Testis (tissue), 2 donors: ENCODE measurements at regions not wholly inside any gene's neighbourhood (a gene's known extent, or its start where the extent isn't known, plus 50 kb on each side); places are given as distances from the start of the nearest gene placed in this dataset.

Source experiments
- POLR2A ChIP-seq: fragments of 450-650 bp; IDR thresholded peaks from one replicate; pipeline ENCODE4 v1.6.1; 2017; ENCODE audit warnings: antibody characterized with exemption, mild to moderate bottlenecking, moderate library complexity
- TF ChIP-seq, protein P1 (sequence below), 3 experiments: fragments of 450-650 bp in 2 of 3; fragments of 200-600 bp in 1 of 3; sonication (generic) in 1 of 3; IDR thresholded peaks; one replicate each; pipeline ENCODE4 v1.5.1; 2016 to 2019; ENCODE audit warnings: antibody characterized with exemption in 3 of 3, mild to moderate bottlenecking in 2 of 3, moderate library complexity in 1 of 3

DNA sequence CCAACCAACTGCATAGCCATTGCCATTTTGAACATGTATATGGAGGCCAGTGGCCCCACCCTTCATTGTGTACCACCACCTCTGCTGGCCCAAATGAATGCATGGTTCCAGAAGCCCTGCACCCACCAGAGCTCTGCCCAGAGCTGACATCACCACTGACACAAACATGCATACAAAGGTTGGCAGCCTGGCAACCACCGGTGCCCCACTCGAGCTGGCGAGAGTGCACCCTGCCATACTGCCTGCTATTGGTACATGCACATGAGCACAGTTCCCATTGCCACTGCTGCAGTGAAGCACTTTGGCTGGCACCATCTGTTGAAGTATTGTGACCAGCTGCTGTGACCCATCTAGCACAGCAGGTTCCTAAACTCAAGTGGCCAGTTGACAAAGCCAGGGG, 1564.9 kb downstream of the OLFM4 start:
- TF ChIP-seq, protein P1, sequence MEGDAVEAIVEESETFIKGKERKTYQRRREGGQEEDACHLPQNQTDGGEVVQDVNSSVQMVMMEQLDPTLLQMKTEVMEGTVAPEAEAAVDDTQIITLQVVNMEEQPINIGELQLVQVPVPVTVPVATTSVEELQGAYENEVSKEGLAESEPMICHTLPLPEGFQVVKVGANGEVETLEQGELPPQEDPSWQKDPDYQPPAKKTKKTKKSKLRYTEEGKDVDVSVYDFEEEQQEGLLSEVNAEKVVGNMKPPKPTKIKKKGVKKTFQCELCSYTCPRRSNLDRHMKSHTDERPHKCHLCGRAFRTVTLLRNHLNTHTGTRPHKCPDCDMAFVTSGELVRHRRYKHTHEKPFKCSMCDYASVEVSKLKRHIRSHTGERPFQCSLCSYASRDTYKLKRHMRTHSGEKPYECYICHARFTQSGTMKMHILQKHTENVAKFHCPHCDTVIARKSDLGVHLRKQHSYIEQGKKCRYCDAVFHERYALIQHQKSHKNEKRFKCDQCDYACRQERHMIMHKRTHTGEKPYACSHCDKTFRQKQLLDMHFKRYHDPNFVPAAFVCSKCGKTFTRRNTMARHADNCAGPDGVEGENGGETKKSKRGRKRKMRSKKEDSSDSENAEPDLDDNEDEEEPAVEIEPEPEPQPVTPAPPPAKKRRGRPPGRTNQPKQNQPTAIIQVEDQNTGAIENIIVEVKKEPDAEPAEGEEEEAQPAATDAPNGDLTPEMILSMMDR (IDR thresholded peaks at IDR 0.05): no peak
- TF ChIP-seq POLR2A: no peak
